Dendritic cell treated with granulocyte-macrophage colony-stimulating factor and Interleukin-4, amounts not matched to agents 40 ng/mL and 50 ng/mL, for 4 days (primary cell): ENCODE measurements at regions not wholly inside any gene's neighbourhood (a gene's known extent, or its start where the extent isn't known, plus 50 kb on each side); places are given as distances from the start of the nearest gene placed in this dataset.
"Not testable (repeated sequence)": the region's sequence is repeated elsewhere in the genome, so short reads cannot be mapped to it uniquely, and the experiment has no call there.

Experiments
- H3K27ac Mint-ChIP-seq: one replicate; pipeline ENCODE4 v1.8.0; 2022; ENCODE audit warnings: mild to moderate bottlenecking, mixed read lengths
- H3K27me3 Mint-ChIP-seq: one replicate; pipeline ENCODE4 v1.8.0; 2022; ENCODE audit warnings: mild to moderate bottlenecking, mixed read lengths
- H3K36me3 Mint-ChIP-seq: one replicate; pipeline ENCODE4 v1.8.0; 2022; ENCODE audit warnings: low read depth, mixed read lengths
- H3K4me1 Mint-ChIP-seq: one replicate; pipeline ENCODE4 v1.8.0; 2022; ENCODE audit warnings: low read depth, mixed read lengths
- H3K4me3 Mint-ChIP-seq: one replicate; pipeline ENCODE4 v1.8.0; 2022; ENCODE audit warnings: mild to moderate bottlenecking, moderate library complexity, mixed read lengths
- H3K9me3 Mint-ChIP-seq: one replicate; pipeline ENCODE4 v1.8.0; 2022; ENCODE audit warnings: mixed read lengths
- intact Hi-C: fragments of 100-400 bp; cut with micrococcal nuclease; formaldehyde crosslinking; loops from one replicate; pipeline ENCODE4 v1.15.0; 2022

DNA sequence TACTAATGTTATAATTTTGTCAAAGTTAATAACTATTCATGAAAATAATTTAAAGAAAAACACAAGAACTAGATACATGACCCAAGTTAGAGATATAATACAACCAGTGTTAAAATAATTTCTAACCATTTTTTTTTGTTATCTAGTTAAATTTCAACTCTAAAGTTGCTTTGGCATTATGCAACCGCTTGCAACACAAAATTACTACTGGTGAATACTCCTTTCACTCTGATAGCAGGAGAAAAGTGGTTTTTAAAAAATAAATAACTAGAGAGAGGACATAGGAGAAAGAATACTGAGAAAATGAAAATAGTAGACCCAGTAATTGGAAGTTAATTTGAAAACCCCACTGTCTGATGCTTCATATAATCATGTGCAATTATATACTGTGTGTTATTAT, 622.4 kb upstream of the GRIN3A start:
- no peaks in the 10 kb centered on the region for H3K36me3 Mint-ChIP-seq
- no peak overlapping the region for H3K4me3 Mint-ChIP-seq
- intact Hi-C loops = no loop called here
- H3K4me1 Mint-ChIP-seq = no peaks in the 10 kb centered on the region
- no peak overlapping the region for H3K27ac Mint-ChIP-seq
- H3K9me3 Mint-ChIP-seq = peaks cover 17% of the 10 kb centered on the region
- no peaks in the 10 kb centered on the region for H3K27me3 Mint-ChIP-seq

DNA sequence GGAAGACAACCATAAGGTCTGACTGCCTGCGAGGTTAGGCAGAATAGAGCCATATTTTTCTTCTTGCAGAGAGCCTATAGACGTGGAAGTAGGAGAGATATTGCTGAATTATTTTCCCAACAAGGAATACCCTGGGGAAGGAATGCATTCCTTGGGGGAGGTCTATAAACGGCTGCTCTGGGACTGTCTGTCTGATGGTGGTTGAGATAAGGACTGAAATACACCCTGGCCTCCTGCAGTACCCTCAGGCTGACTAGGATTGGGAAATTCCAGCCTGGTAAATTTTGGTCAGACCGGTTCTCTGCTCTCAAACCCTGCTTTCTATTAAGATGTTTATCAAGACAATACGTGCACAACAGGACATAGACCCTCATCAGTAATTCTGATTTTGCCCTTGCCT, 617.5 kb upstream of the GRIN3A start:
- Mint-ChIP-seq H3K27me3 (no peaks in the 10 kb centered on the region), H3K9me3 (peaks cover 21% of the 10 kb centered on the region), H3K4me3 (no peak overlapping the region), H3K27ac (no peak overlapping the region), H3K4me1 (no peaks in the 10 kb centered on the region), H3K36me3 (no peaks in the 10 kb centered on the region)
- intact Hi-C loops = no loop called here

DNA sequence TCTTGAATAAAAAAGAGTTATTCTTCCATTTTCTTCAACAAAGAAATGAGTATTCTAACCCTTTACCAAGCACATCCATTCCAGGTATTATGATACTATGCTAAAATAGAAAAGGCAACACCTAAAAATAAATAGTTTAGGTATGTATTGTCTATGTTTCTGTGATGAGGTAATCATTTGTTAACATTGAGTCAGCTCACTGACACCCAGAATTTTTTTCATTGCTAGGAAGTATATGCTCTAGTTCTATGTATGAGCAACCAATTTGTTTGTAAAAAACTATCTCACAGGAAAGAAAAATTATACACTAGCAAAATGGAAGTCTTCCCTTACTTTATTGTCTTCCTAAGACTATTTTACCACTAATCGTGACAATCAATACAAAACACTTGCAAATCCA, 615.6 kb upstream of the GRIN3A start:
- H3K9me3 Mint-ChIP-seq = peaks cover 37% of the 10 kb centered on the region
- H3K4me3 Mint-ChIP-seq = no peak overlapping the region
- no peak overlapping the region for H3K27ac Mint-ChIP-seq
- H3K36me3 Mint-ChIP-seq = no peaks in the 10 kb centered on the region
- intact Hi-C loops = no loop called here
- no peaks in the 10 kb centered on the region for H3K4me1 Mint-ChIP-seq
- no peaks in the 10 kb centered on the region for H3K27me3 Mint-ChIP-seq

DNA sequence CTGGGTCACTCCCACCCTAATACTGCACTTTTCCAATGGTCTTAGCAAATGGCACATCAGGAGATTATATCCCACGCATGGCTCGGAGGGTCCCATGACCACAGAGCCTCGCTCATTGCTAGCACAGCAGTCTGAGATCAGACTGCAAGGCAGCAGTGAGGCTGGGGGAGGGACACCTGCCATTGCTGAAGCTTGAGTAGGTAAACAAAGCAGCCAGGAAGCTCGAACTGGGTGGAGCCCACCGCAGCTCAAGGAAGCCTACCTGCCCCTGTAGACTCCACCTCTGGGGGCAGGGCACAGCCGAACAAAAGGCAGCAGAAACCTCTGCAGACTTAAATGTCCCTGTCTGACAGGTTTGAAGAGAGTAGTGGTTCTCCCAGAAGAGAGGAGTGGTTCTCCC, 599.0 kb upstream of the GRIN3A start:
- intact Hi-C loops, H3K4me1 Mint-ChIP-seq, H3K27ac Mint-ChIP-seq, H3K36me3 Mint-ChIP-seq, H3K27me3 Mint-ChIP-seq, H3K4me3 Mint-ChIP-seq: not testable (repeated sequence)
- H3K9me3 Mint-ChIP-seq = peaks cover 51% of the 10 kb centered on the region

DNA sequence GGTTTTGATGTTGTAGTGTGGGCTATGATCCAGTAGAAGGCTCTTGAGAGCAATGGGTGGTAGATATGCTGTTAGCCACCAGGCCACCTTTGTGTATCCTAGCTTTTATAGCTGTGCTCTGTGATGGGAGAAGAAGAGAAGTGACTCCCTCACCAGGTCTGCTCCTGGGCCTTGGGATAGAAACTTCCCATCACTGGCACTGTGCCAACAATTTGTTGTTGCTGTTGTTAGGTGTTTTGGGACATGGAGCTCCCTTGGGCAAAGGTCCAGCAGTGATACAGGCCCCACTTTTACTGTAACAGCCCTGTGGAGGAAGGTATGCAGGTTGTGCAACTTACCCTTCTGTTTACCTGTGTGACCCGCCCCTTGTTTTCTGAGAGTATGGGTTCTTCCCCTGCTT, 570.9 kb upstream of the GRIN3A start:
- Mint-ChIP-seq H3K4me1 (no peaks in the 10 kb centered on the region), H3K36me3 (no peaks in the 10 kb centered on the region), H3K9me3 (peaks cover 63% of the 10 kb centered on the region), H3K27me3 (no peaks in the 10 kb centered on the region), H3K4me3 (no peak overlapping the region), H3K27ac (no peak overlapping the region)
- intact Hi-C loops = no loop called here

DNA sequence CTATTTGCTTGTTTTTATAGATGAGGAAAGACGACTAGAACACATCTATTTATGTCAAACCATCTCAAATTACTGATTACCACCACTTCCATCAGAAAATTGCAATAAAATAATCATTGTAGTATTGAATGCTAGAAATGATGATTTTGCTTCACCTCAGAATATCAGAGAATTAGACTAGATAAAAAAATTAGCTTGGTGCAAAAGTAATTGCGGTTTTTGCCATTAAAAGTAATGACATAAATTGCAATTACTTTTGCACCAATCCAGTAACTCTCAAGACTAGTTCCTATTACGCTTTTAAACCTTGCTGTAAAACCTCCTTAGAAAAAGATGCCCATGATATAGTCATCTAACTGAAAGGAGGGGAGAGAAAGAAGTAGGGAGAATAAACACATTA, 556.7 kb upstream of the GRIN3A start:
- intact Hi-C loops = no loop called here
- H3K4me1 Mint-ChIP-seq = no peaks in the 10 kb centered on the region
- no peaks in the 10 kb centered on the region for H3K36me3 Mint-ChIP-seq
- H3K27me3 Mint-ChIP-seq = no peaks in the 10 kb centered on the region
- H3K27ac Mint-ChIP-seq = no peak overlapping the region
- H3K9me3 Mint-ChIP-seq = peaks cover 8% of the 10 kb centered on the region
- no peak overlapping the region for H3K4me3 Mint-ChIP-seq

DNA sequence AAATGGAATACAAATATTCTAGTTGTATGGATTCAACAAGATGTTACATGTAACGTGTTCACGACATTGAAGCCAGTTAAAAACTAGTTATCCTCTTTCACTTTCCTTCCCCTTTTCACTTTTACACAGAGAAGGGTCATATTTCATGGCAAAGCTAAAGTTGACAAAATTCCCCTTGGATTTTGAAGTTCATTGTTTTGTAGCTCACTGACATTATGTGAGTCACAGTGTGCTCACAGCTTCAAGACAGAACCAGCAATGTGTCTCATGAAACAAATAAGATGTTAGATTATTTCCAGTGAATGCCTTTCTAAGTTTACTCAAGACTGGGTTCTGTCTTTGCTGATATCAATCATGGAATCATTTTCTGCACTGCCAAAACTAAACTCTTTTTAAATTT, 535.5 kb upstream of the GRIN3A start:
- H3K36me3 Mint-ChIP-seq = no peaks in the 10 kb centered on the region
- no peaks in the 10 kb centered on the region for H3K27me3 Mint-ChIP-seq
- peaks cover 24% of the 10 kb centered on the region for H3K9me3 Mint-ChIP-seq
- H3K4me1 Mint-ChIP-seq = no peaks in the 10 kb centered on the region
- H3K27ac Mint-ChIP-seq = no peak overlapping the region
- intact Hi-C loops = no loop called here
- no peak overlapping the region for H3K4me3 Mint-ChIP-seq

DNA sequence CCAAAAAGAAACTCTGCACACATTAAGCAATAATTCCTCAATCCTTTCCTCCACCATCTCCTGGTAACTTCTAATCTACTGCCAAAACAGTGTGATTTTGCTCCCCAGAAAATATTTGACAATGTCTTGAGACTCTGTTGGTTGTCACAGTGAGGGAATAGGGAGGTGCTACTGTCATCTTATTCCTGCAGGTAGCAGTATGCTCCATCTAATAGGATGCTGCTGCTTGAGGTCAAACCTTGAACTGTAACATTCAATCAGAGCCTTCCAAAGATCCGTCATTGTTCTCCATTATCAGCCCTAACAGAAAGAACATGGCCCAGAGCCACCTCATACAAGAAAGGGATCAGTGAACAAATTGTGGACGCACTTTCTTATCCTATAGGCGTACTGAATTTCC, 514.7 kb upstream of the GRIN3A start:
- H3K4me3 Mint-ChIP-seq = no peak overlapping the region

DNA sequence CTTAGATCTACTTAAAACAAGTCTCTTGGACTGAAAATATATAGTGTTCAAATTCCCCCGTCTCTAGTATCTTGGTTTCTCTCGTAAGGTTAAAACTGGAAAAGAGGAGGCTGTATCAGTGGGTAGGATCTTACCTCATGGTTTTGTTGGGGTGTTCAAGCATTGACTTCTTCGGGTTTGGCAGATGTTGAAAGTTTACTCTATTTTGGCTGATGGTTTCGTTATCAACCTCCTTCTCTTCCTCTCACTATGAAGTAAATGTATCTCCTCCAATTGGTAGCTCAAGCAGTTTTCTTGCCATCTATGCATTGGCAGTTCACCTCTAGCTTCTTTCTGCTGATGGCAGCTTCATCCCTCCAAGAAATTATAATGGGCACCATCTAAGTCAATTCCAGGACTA, 506.5 kb upstream of the GRIN3A start:
- Mint-ChIP-seq H3K27me3 (no peaks in the 10 kb centered on the region), H3K27ac (no peak overlapping the region), H3K36me3 (no peaks in the 10 kb centered on the region), H3K4me3 (no peak overlapping the region), H3K9me3 (peaks cover 8% of the 10 kb centered on the region), H3K4me1 (no peaks in the 10 kb centered on the region)
- intact Hi-C loops = no loop called here

More for the DNA sequence above, 514.7 kb upstream of the GRIN3A start:
- Mint-ChIP-seq H3K4me1 (no peaks in the 10 kb centered on the region), H3K9me3 (no peaks in the 10 kb centered on the region), H3K36me3 (no peaks in the 10 kb centered on the region), H3K27me3 (no peaks in the 10 kb centered on the region), H3K27ac (no peak overlapping the region)
- intact Hi-C loops = no loop called here

DNA sequence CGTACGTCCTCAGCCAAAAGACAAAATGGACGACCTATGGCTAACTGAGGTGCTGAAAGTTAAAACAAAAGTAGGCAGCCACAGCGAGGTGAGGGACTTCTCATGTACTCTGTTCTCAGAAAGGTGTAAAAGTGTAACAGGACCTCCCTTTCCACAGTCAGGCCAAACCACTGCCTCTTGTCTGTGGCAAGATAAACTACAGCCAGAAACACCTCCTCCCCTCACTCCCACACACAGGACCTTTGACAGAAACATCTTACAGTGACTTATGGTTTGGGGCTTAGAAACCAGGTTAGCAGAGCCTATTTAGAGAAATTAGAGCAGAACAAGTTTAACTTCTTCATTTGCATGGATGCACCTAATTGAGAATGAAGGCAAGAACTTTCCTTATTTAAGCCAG, 499.1 kb upstream of the GRIN3A start:
- no peak overlapping the region for H3K27ac Mint-ChIP-seq
- H3K27me3 Mint-ChIP-seq = no peaks in the 10 kb centered on the region
- H3K4me3 Mint-ChIP-seq = no peak overlapping the region
- H3K9me3 Mint-ChIP-seq = no peaks in the 10 kb centered on the region
- no peaks in the 10 kb centered on the region for H3K4me1 Mint-ChIP-seq
- H3K36me3 Mint-ChIP-seq = no peaks in the 10 kb centered on the region
- intact Hi-C loops = no loop called here

DNA sequence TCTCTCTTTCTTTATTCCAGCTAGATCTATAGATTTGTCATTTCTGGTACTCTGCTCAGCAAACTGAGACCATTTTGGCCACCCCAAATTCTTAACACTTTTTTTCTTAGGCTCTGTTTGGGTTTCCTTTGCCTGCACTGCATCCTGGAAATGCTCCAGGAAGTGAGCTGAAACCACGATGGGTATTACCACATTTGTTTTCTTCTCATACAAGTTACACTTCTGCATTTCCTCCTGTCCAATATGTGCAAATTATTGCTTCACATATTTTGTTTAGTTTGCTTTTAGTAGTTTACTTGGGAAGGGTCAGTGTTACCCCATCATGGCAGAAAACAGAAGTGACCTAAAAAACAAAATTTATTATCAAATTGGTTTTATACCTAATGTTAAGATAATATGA, 498.6 kb upstream of the GRIN3A start:
- Mint-ChIP-seq H3K4me1 (no peaks in the 10 kb centered on the region), H3K4me3 (no peak overlapping the region), H3K36me3 (no peaks in the 10 kb centered on the region), H3K9me3 (no peaks in the 10 kb centered on the region), H3K27me3 (no peaks in the 10 kb centered on the region), H3K27ac (no peak overlapping the region)
- intact Hi-C loops = no loop called here

DNA sequence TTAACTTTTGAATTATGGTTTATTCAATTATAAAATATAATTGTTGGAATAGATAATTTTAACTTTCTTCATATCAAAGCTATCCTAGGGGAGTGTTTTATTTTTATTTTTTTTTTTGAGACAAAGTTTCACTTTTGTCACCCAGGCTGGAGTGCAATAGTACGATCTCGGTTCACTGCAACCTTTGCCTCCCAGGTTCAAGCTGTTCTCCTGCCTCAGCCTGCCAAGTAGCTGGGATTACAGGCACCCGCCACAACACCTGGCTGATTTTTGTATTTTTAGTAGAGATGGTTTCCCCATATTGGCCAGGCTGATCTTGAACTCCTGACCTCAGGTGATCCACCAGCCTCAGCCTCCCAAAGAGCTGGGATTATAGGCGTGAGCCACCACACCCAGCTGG, 489.0 kb upstream of the GRIN3A start:
- H3K9me3 Mint-ChIP-seq, H3K27me3 Mint-ChIP-seq, H3K36me3 Mint-ChIP-seq, H3K4me1 Mint-ChIP-seq, H3K27ac Mint-ChIP-seq, intact Hi-C loops, H3K4me3 Mint-ChIP-seq: not testable (repeated sequence)

DNA sequence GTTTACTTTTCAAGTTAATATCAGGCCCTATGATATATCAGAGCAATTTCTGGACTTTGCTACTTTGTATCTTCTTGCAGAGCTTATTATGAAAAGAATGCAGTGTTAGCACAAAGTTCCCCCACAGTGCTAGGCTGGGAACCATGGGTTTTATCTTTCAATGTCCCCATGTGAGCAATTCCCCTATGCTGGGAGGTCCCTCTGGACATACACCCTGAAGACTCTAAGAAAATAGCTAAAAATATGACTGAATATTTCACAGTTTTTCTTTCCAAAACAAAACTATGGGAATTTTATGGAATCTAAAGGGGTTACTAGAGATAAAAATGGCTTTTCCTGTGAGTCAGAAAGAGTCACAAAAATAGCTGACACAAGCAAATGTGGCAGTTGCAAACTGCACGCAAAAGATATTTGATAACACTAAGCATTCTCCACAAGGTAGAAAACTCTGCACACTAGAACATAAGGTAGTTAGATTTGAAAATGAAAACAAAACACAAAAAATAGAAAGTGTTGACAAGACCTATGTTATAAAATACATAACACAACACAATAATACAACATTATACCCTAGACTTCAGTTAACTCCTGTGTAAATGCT, 487.5 kb upstream of the GRIN3A start:
- Mint-ChIP-seq H3K27me3 (no peaks in the 10 kb centered on the region), H3K9me3 (no peaks in the 10 kb centered on the region), H3K36me3 (no peaks in the 10 kb centered on the region), H3K27ac (no peak overlapping the region), H3K4me1 (no peaks in the 10 kb centered on the region), H3K4me3 (no peak overlapping the region)
- intact Hi-C loops = no loop called here

DNA sequence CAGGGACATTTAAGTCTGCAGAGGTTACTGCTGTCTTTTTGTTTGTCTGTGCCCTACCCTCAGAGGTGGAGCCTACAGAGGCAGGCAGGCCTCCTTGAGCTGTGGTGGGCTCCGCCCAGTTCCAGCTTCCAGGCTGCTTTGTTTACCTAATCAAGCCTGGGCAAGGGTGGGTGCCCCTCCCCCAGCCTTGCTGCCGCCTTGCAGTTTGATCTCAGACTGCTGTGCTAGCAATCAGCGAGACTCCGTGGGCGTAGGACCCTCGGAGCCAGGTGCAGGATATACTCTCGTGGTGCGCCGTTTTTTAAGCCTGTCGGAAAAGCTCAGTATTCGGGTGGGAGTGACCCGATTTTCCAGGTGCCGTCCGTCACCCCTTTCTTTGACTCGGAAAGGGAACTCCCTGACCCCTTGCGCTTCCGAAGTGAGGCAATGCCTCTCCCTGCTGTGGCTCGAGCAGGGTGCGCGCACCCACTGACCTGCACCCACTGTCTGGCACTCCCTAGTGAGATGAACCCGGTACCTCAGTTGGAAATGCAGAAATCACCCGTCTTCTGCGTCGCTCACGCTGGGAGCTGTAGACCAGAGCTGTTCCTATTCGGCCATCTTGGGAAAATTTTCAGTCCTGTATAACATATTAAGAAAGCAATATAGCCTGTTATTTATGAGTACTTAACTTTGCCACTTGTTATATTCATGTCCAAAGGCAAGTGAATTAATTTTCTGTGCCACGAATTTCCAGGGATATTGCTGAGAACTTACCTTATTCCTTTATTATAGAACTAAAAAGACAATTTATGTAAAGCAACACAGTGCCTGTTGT, 485.1 kb upstream of the GRIN3A start:
- H3K27ac Mint-ChIP-seq, H3K9me3 Mint-ChIP-seq, H3K4me3 Mint-ChIP-seq, H3K27me3 Mint-ChIP-seq, H3K4me1 Mint-ChIP-seq, H3K36me3 Mint-ChIP-seq, intact Hi-C loops: not testable (repeated sequence)

DNA sequence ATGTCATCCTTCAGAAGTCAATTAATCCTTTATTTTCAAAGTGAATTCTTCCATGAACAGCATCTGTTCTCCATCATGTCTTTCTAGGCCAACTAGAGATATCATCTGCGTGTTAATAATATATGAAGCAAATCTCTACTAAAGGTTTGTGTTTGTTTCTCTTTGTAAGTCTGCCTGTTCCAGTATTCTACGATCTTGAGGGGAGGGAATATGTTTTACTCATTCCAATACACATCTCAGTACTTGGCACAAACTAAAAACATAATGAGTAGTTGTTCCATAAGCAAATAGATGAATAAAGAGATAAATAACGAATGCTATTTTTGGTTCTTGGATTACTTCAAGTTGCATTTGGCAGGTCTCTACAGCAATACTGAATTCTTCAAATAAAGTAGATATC, 470.7 kb upstream of the GRIN3A start:
- Mint-ChIP-seq H3K27me3 (no peaks in the 10 kb centered on the region), H3K9me3 (no peaks in the 10 kb centered on the region), H3K4me3 (no peak overlapping the region), H3K27ac (no peak overlapping the region), H3K36me3 (no peaks in the 10 kb centered on the region), H3K4me1 (no peaks in the 10 kb centered on the region)
- intact Hi-C loops = no loop called here
